SK-N-SH treated with all-trans-retinoic acid at 6 μM for 48 hours (cell line): ENCODE measurements at regions not wholly inside any gene's neighbourhood (a gene's known extent, or its start where the extent isn't known, plus 50 kb on each side); places are given as distances from the start of the nearest gene placed in this dataset.

Source experiments
- ARNTL ChIP-seq: fragments of 450-650 bp; formaldehyde crosslinking; IDR thresholded peaks from 2 replicates; pipeline ENCODE4 v1.5.0; 2020; ENCODE audit warnings: low read depth, mild to moderate bottlenecking, moderate library complexity, borderline replicate concordance
- BACH2 ChIP-seq: fragments of 250-450 bp; sonication (Bioruptor Pico); IDR thresholded peaks from 2 replicates; pipeline ENCODE4 v1.9.0; 2021; ENCODE audit warnings: mild to moderate bottlenecking, borderline replicate concordance
- ISL1 ChIP-seq: fragments of 250-450 bp; sonication (Bioruptor Pico); IDR thresholded peaks from 2 replicates; pipeline ENCODE4 v2.1.2; 2022; ENCODE audit warnings: mild to moderate bottlenecking, moderate library complexity
- PPARA ChIP-seq: fragments of 250-450 bp; sonication (Bioruptor Pico); IDR thresholded peaks from 2 replicates; pipeline ENCODE4 v1.5.0; 2020; ENCODE audit warnings: mild to moderate bottlenecking, borderline replicate concordance
- RARB ChIP-seq: fragments of 250-450 bp; sonication (Bioruptor Pico); IDR thresholded peaks from 2 replicates; pipeline ENCODE4 v1.8.0; 2021; ENCODE audit warnings: mild to moderate bottlenecking, moderate library complexity
- TOX ChIP-seq: fragments of 250-450 bp; sonication (Bioruptor Pico); IDR thresholded peaks from 2 replicates; pipeline ENCODE4 v1.8.0; 2021; ENCODE audit warnings: mild to moderate bottlenecking, moderate library complexity, borderline replicate concordance
- ZFP3 ChIP-seq: fragments of 250-450 bp; sonication (Bioruptor Pico); IDR thresholded peaks from 2 replicates; pipeline ENCODE4 v1.5.0; 2020; ENCODE audit warnings: mild to moderate bottlenecking, moderate library complexity
- ZNF565 ChIP-seq: fragments of 450-650 bp; formaldehyde crosslinking; conservative IDR thresholded peaks from 2 replicates; pipeline ENCODE4 v1.5.0; 2020; ENCODE audit warnings: low read depth, mild to moderate bottlenecking, moderate library complexity
- TF ChIP-seq, protein P1 (sequence below): fragments of 250-450 bp; sonication (Bioruptor Pico); IDR thresholded peaks from 2 replicates; pipeline ENCODE4 v1.8.0; 2020; ENCODE audit warnings: mild to moderate bottlenecking, moderate library complexity, borderline replicate concordance
- TF ChIP-seq, protein P2 (sequence below): fragments of 250-450 bp; sonication (Bioruptor Pico); IDR thresholded peaks from 2 replicates; pipeline ENCODE4 v1.5.1; 2020; ENCODE audit warnings: low read depth, mild to moderate bottlenecking, moderate library complexity
- TF ChIP-seq, protein P3 (sequence below): fragments of 250-450 bp; sonication (Bioruptor Pico); IDR thresholded peaks from 2 replicates; pipeline ENCODE4 v1.5.1; 2021; ENCODE audit warnings: mild to moderate bottlenecking, moderate library complexity

DNA sequence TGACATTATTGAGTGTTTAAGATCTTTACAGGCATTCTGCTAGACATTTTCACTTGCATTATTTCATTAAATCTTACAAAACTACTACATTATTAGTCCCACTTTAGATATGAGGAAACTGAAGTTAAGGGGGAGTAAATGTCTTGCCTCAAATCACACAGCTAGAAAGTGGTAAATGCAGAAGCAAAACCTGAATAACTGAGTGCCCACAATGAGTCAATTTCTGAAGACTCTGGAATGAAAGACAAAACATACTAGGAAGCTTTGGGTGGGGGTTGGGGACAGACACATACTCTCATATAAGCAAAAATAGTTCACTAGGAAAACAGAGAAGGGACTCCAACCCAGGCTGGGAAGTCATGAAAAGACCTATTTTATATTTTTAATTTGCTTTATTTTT lies 214.4 kb upstream of the LRATD1 start:
- TF ChIP-seq ZNF565 (CRISPR knock-in tag) (no peak), ISL1 (CRISPR knock-in tag) (no peak), RARB (CRISPR knock-in tag) (no peak), PPARA (CRISPR knock-in tag) (no peak), ZFP3 (CRISPR knock-in tag) (no peak), BACH2 (CRISPR knock-in tag) (no peak), ARNTL (CRISPR knock-in tag) (no peak), TOX (CRISPR knock-in tag) (no peak)
- TF ChIP-seq, protein P1, sequence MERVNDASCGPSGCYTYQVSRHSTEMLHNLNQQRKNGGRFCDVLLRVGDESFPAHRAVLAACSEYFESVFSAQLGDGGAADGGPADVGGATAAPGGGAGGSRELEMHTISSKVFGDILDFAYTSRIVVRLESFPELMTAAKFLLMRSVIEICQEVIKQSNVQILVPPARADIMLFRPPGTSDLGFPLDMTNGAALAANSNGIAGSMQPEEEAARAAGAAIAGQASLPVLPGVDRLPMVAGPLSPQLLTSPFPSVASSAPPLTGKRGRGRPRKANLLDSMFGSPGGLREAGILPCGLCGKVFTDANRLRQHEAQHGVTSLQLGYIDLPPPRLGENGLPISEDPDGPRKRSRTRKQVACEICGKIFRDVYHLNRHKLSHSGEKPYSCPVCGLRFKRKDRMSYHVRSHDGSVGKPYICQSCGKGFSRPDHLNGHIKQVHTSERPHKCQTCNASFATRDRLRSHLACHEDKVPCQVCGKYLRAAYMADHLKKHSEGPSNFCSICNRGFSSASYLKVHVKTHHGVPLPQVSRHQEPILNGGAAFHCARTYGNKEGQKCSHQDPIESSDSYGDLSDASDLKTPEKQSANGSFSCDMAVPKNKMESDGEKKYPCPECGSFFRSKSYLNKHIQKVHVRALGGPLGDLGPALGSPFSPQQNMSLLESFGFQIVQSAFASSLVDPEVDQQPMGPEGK (CRISPR knock-in tag), result no peak
- TF ChIP-seq, protein P2, sequence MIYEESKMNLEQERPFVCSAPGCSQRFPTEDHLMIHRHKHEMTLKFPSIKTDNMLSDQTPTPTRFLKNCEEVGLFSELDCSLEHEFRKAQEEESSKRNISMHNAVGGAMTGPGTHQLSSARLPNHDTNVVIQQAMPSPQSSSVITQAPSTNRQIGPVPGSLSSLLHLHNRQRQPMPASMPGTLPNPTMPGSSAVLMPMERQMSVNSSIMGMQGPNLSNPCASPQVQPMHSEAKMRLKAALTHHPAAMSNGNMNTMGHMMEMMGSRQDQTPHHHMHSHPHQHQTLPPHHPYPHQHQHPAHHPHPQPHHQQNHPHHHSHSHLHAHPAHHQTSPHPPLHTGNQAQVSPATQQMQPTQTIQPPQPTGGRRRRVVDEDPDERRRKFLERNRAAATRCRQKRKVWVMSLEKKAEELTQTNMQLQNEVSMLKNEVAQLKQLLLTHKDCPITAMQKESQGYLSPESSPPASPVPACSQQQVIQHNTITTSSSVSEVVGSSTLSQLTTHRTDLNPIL (CRISPR knock-in tag), result no peak
- TF ChIP-seq, protein P3, sequence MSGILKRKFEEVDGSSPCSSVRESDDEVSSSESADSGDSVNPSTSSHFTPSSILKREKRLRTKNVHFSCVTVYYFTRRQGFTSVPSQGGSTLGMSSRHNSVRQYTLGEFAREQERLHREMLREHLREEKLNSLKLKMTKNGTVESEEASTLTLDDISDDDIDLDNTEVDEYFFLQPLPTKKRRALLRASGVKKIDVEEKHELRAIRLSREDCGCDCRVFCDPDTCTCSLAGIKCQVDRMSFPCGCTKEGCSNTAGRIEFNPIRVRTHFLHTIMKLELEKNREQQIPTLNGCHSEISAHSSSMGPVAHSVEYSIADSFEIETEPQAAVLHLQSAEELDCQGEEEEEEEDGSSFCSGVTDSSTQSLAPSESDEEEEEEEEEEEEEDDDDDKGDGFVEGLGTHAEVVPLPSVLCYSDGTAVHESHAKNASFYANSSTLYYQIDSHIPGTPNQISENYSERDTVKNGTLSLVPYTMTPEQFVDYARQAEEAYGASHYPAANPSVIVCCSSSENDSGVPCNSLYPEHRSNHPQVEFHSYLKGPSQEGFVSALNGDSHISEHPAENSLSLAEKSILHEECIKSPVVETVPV (CRISPR knock-in tag), result no peak
